RWPE1 (cell line): ENCODE measurements at regions not wholly inside any gene's neighbourhood (a gene's known extent, or its start where the extent isn't known, plus 50 kb on each side); places are given as distances from the start of the nearest gene placed in this dataset.

Experiments used
- CTCF ChIA-PET: fragments of 350-600 bp; sonication (Branson Sonifier 250); formaldehyde crosslinking; extraction: SDS; loops from one replicate; lab custom pipeline; 2021; lab: Yijun Ruan, JAX
- POLR2A ChIA-PET: fragments of 400-600 bp; formaldehyde crosslinking; extraction: SDS; loops from one replicate; lab custom pipeline; 2020; ENCODE audit warnings: antibody characterized with exemption; ENCODE audit not compliant: low non-redundant PET; lab: Yijun Ruan, JAX
- DNase-seq: peaks from one replicate; pipeline ENCODE4 v3.0.0; 2012; ENCODE audit warnings: low spot score
- H3K27ac ChIP-seq: fragments of 450-650 bp; 2 replicates; pipeline ENCODE4 v1.5.1; 2017
- TF ChIP-seq, protein P1 (sequence below): fragments of 450-650 bp; conservative IDR thresholded peaks from 2 replicates; pipeline ENCODE4 v1.5.1; 2017; ENCODE audit warnings: low read depth, mild to moderate bottlenecking

DNA sequence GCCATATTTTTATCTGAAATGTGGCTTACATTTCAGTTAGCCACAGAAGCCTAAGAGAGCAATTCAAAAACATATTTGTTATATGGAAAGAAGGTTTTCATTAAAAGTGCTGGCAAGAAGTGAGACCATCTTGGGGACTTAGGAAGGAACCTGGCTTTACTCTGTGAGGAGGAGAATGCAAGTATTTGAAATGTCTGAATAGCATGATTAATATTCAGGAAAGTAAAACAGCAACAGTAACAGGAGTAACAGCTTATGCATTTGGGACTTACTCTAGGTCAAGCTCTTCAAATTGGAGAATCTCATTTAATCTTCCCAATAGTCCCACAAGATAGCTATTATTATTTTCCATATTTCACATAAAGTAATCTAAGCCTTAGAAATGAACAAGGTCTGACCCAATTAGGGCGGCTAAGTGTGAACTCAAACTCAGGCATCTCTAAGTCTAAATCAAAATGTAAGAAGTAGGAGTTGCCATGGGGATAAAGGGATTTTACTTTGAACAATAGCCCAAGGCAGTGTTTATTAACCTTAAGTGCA lies 816.5 kb downstream of the BCKDHB start:
- H3K27ac ChIP-seq = no peak overlapping the region
- TF ChIP-seq, protein P1, sequence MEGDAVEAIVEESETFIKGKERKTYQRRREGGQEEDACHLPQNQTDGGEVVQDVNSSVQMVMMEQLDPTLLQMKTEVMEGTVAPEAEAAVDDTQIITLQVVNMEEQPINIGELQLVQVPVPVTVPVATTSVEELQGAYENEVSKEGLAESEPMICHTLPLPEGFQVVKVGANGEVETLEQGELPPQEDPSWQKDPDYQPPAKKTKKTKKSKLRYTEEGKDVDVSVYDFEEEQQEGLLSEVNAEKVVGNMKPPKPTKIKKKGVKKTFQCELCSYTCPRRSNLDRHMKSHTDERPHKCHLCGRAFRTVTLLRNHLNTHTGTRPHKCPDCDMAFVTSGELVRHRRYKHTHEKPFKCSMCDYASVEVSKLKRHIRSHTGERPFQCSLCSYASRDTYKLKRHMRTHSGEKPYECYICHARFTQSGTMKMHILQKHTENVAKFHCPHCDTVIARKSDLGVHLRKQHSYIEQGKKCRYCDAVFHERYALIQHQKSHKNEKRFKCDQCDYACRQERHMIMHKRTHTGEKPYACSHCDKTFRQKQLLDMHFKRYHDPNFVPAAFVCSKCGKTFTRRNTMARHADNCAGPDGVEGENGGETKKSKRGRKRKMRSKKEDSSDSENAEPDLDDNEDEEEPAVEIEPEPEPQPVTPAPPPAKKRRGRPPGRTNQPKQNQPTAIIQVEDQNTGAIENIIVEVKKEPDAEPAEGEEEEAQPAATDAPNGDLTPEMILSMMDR = no peak
- CTCF ChIA-PET = no interaction called here
- DNase-seq = no peak
- POLR2A ChIA-PET = no interaction called here

DNA sequence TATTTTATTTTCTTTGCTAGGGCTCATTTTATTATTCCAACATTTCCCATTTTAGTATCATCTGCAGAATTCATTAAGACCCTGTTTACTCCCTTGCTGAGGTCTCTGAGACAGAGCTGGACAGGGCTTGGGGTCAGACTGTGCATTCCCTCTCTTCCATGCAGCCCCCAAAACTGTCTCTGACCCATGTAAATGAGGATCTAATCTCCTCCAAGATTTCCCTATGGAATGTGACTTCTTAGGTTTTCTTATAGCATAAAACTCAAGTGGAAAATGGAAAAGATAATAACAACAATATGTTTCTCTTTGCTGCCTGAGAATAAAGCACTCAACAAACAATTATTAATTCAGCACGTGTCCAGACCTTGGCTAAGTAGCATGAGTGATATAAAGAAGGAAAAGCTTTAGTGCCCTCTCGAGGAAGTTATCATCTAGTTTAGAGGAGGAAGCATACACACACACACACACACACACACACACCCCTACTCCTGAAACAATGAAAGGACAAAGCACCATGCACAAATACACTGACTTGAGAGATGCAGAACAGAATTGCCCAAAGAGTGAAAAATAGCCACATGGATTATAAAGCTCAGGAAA lies 815.5 kb downstream of the BCKDHB start:
- no peak overlapping the region for H3K27ac ChIP-seq
- no peak for DNase-seq
- TF ChIP-seq, protein P1 = no peak
- ChIA-PET CTCF (no interaction called here), POLR2A (no interaction called here)

DNA sequence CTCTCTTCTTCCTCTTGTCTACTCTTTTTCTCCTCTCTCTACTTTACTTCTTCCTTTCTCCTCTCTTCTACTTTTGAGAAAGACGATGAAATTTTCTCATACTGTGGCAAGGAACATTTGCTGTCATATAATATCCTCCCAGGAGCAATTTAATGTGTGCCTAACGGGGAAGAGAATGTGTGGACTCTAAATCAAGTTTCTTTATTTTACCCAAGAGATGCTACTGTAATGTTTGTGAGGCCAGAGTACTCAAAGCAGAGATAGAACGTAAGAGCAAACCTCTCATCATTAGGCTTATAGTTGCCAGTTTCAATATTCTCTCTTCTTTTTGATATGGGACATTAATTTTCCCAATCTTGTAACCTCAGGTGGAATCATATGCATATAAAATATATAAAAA lies 801.4 kb downstream of the BCKDHB start:
- no peak for DNase-seq
- POLR2A ChIA-PET = no interaction called here
- no peak overlapping the region for H3K27ac ChIP-seq
- TF ChIP-seq, protein P1 = no peak
- CTCF ChIA-PET = no interaction called here

DNA sequence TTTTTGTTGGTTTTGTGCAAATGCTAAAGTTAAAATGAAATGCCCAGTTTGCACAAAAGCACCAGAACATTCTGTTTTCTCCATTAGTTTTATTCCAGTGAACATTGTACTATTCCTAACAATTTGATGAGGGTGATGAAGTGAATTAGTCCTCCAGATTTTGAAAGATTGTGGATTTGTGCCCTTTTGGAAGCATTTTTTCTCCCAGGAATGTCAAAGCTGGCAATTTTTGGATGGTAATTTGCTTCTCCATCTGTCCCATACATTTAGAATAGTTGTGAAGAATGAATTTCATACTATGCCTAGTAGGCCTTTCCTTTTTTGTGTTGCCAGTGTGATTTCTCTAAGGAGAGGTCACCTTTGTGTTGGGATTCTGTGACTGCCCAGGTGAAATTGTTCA lies 797.2 kb downstream of the BCKDHB start:
- CTCF ChIA-PET = interaction anchor here (1.1 kb wide), 1 partner anchor 13 kb away, joined by 7 read pairs; no protein-coding TSS in a partner anchor
- no peak overlapping the region for H3K27ac ChIP-seq
- POLR2A ChIA-PET = no interaction called here
- DNase-seq = no peak
- TF ChIP-seq, protein P1 = no peak

DNA sequence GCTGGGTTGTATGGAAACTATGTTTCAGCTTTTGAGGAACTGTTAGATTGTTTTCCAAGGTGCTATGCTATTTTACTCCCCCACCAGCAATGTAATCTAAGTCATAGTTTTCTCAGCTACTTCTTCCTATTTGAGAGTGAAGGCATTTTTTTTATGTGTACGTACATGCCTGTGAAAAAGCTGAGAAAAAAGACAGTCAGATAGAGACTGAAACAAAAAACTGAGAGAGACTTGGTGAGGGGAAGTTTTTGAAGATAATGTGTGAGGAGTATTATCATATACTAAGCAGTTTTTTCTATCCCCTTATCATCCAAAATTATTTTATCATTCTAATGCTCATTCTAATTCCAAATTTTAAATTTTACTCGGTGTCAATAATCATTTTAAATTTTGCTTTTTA lies 780.0 kb downstream of the BCKDHB start:
- no peak overlapping the region for H3K27ac ChIP-seq
- POLR2A ChIA-PET = no interaction called here
- CTCF ChIA-PET = interaction anchor here (0.6 kb wide), 1 partner anchor 384 kb away, joined by 3 read pairs; no protein-coding TSS in a partner anchor
- TF ChIP-seq, protein P1 = no peak
- no peak for DNase-seq

DNA sequence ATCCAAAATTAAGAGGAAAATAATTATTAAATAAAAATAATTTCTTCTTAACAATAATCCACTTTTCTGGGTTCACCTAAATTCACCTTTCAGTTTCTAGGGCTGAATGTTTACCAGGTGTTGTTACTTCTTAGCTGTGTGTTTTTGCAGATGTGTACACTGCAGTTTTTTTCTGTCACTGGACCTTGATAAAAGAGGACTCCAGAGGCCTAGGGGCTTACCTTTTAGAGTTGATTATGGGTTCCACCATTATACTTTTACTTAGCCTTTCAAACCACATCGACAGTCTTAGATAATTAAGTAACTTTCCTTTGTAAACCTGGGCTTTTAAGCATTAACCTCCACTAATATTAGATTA lies 766.5 kb downstream of the BCKDHB start:
- DNase-seq = no peak
- CTCF ChIA-PET = no interaction called here

More for the DNA sequence above, 766.5 kb downstream of the BCKDHB start:
- no peak overlapping the region for H3K27ac ChIP-seq
- POLR2A ChIA-PET = no interaction called here
- TF ChIP-seq, protein P1 = no peak
